Esophagus squamous epithelium (tissue), 5 donors: ENCODE measurements at regions not wholly inside any gene's neighbourhood (a gene's known extent, or its start where the extent isn't known, plus 50 kb on each side); places are given as distances from the start of the nearest gene placed in this dataset.

Experiments
- DNase-seq: peaks from one replicate; lab custom pipeline; 2025; lab: John Stamatoyannopoulos, UW
- H3K27ac ChIP-seq, 4 donors: fragments of 200-600 bp; sonication (generic); one replicate each; pipeline ENCODE4 v1.5.1; 2016 to 2019; ENCODE audit warnings: mild to moderate bottlenecking in 1 of 4
- H3K27me3 ChIP-seq, 4 donors: fragments of 200-600 bp; sonication (generic); 1 replicate in 3 of 4; 2 replicates in 1 of 4; pipeline versions ENCODE4 v1.5.1 to v1.6.0; 2017 to 2021; ENCODE audit warnings: antibody characterized with exemption in 1 of 4
- H3K36me3 ChIP-seq, 3 donors: fragments of 200-600 bp; sonication (generic); one replicate each; pipeline ENCODE4 v1.5.1; 2016 to 2019
- H3K4me1 ChIP-seq, 3 donors: fragments of 200-600 bp; sonication (generic); one replicate each; pipeline ENCODE4 v1.5.1; 2017 to 2019
- H3K4me3 ChIP-seq, 4 donors: fragments of 200-600 bp; sonication (generic); 1 replicate in 3 of 4; 2 replicates in 1 of 4; pipeline ENCODE4 v1.5.1; 2016 to 2019; ENCODE audit warnings: mild to moderate bottlenecking in 2 of 4, moderate library complexity in 1 of 4
- H3K9me3 ChIP-seq, 3 donors: fragments of 200-600 bp; sonication (generic); one replicate each; pipeline ENCODE4 v1.5.1; 2016 to 2019
- POLR2A ChIP-seq, 4 donors: fragments of 450-650 bp; IDR thresholded peaks; one replicate each; pipeline ENCODE4 v1.6.1; 2017; ENCODE audit warnings: antibody characterized with exemption in 4 of 4, mild to moderate bottlenecking in 4 of 4, moderate library complexity in 3 of 4
- WGBS, 2 donors: methylation state at CpG; one replicate each; pipeline ENCODE4 v1.1.5; 2018; 5-methylcytosine and 5-hydroxymethylcytosine counted together
- intact Hi-C: fragments of 100-400 bp; cut with DNase I; formaldehyde crosslinking; loops from one replicate; pipeline ENCODE4 v1.15.0; 2022
- TF ChIP-seq, protein P1 (sequence below), 6 experiments: fragments of 450-650 bp in 4 of 6; fragments of 200-600 bp in 2 of 6; sonication (generic) in 2 of 6; IDR thresholded peaks; one replicate each; pipeline ENCODE4 v1.5.1; 2016 to 2019; ENCODE audit warnings: antibody characterized with exemption in 6 of 6, mild to moderate bottlenecking in 4 of 6, moderate library complexity in 4 of 6
- donor health status: DM: yes; HTN: yes; CAD: no.

DNA sequence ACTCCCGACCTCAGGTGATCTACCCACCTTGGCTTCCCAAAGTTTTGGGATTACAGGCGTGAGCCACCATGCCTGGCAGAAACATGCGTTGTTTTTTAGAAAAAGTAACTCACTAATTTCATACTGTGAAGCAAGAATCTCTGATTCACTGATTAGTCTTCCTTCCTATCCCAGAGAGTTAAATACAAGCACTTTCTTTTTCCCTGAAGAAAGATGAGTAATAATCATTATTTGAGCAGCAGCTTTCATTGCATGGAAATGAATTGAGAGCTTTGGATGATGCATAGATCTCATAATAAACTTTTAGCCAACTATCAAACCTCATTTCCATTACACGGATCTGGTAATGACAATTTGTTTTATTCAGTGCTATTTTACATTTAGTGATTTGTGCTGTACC is 892.5 kb upstream of the EYS start:
- Histone ChIP-seq H3K4me1 (no peaks in the 10 kb centered on the region), H3K27ac (no peak overlapping the region), H3K36me3 (no peaks in the 10 kb centered on the region), H3K9me3 (peaks cover 0 to 6% (median 0%) of the 10 kb centered on the region in 3 donors), H3K27me3 (no peaks in the 10 kb centered on the region), H3K4me3 (no peak overlapping the region)
- TF ChIP-seq, protein P1, sequence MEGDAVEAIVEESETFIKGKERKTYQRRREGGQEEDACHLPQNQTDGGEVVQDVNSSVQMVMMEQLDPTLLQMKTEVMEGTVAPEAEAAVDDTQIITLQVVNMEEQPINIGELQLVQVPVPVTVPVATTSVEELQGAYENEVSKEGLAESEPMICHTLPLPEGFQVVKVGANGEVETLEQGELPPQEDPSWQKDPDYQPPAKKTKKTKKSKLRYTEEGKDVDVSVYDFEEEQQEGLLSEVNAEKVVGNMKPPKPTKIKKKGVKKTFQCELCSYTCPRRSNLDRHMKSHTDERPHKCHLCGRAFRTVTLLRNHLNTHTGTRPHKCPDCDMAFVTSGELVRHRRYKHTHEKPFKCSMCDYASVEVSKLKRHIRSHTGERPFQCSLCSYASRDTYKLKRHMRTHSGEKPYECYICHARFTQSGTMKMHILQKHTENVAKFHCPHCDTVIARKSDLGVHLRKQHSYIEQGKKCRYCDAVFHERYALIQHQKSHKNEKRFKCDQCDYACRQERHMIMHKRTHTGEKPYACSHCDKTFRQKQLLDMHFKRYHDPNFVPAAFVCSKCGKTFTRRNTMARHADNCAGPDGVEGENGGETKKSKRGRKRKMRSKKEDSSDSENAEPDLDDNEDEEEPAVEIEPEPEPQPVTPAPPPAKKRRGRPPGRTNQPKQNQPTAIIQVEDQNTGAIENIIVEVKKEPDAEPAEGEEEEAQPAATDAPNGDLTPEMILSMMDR (IDR thresholded peaks at IDR 0.05) = no peak
- no peak for TF ChIP-seq POLR2A (IDR thresholded peaks at IDR 0.05)
- intact Hi-C loops = no loop called here
- 49 to 62% methylated on average over 4 of the region's 4 CpGs for WGBS, 2 donors
- DNase-seq = no peak

DNA sequence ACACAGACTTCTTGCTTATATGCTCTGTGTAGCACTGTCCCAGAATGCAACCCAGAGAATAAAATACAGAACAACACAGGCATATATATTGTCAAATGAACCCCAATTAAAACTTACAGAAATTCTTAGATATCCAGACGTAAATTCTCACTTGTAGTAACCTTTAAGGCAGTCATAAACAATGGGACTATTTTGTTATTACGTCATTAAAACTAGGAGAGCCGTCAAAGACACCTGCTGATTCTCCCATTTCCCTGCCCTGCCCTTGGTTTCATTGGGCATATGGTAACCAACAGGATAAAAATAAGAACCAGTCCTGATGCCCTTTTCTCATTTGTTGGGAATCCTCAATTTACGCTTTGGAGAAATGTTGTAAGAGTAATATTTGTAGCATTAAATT is 871.3 kb upstream of the EYS start:
- H3K27me3 ChIP-seq = no peaks in the 10 kb centered on the region
- no peaks in the 10 kb centered on the region for H3K4me1 ChIP-seq
- H3K4me3 ChIP-seq = no peak overlapping the region
- no peak overlapping the region for H3K27ac ChIP-seq
- intact Hi-C loops = no loop called here
- no peaks in the 10 kb centered on the region for H3K36me3 ChIP-seq
- H3K9me3 ChIP-seq = peaks cover 0 to 4% (median 0%) of the 10 kb centered on the region in 3 donors
- no peak for TF ChIP-seq POLR2A (IDR thresholded peaks at IDR 0.05)
- TF ChIP-seq, protein P1 (IDR thresholded peaks at IDR 0.05) = no peak
- 73 to 74% methylated on average over 4 of the region's 4 CpGs for WGBS, 2 donors
- no peak for DNase-seq

DNA sequence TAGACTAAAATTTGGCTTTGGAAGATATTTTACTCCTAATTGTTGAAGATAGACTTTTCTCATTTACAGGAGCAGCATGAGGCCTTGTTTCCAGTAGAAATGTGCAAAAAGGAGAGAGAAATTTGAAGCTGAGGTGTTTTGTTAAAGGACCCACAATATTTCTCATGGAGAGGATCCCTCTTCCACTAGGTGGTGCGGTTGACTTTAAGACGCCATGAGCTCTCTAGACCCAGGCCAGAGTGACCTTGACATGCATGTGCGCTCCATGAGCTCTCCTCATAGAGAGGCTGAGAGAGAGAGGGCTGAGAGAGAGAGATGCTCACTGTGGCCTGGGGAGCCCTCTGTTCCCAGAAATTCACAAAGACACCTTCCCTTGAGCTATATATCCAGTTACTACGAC is 861.2 kb upstream of the EYS start:
- no peak for TF ChIP-seq POLR2A (IDR thresholded peaks at IDR 0.05)
- TF ChIP-seq, protein P1 (IDR thresholded peaks at IDR 0.05) = no peak
- WGBS, 2 donors = 77 to 86% methylated on average over 4 of the region's 4 CpGs
- Histone ChIP-seq H3K4me3 (no peak overlapping the region), H3K9me3 (no peaks in the 10 kb centered on the region), H3K27ac (no peak overlapping the region), H3K27me3 (no peaks in the 10 kb centered on the region), H3K36me3 (no peaks in the 10 kb centered on the region), H3K4me1 (no peaks in the 10 kb centered on the region)
- intact Hi-C loops = no loop called here
- no peak for DNase-seq

DNA sequence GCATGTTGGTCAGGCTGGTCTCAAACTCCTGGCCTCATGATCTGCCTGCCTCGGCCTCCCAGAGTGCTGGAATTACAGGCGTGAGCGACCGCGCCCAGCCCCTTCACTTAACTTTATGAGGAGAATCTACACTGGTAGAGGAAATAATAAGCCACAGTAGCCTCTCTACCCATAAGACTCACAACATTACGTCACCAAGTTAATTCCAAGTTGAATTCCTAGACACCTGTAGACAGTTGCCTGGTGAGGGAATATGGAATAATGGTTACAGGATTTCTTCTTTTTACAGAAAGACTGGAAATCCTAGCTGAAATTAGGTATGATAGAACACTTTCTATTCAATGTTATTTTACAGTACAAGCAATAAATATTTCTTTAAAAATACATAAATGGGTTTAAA is 854.5 kb upstream of the EYS start:
- Histone ChIP-seq H3K9me3 (no peaks in the 10 kb centered on the region), H3K27ac (no peak overlapping the region), H3K36me3 (no peaks in the 10 kb centered on the region), H3K27me3 (no peaks in the 10 kb centered on the region), H3K4me1 (no peaks in the 10 kb centered on the region), H3K4me3 (no peak overlapping the region)
- intact Hi-C loops = no loop called here
- TF ChIP-seq, protein P1 (IDR thresholded peaks at IDR 0.05) = no peak
- TF ChIP-seq POLR2A (IDR thresholded peaks at IDR 0.05) = no peak
- 70 to 86% methylated on average over 3 to 6 of the region's 6 CpGs for WGBS, 2 donors
- DNase-seq = no peak

DNA sequence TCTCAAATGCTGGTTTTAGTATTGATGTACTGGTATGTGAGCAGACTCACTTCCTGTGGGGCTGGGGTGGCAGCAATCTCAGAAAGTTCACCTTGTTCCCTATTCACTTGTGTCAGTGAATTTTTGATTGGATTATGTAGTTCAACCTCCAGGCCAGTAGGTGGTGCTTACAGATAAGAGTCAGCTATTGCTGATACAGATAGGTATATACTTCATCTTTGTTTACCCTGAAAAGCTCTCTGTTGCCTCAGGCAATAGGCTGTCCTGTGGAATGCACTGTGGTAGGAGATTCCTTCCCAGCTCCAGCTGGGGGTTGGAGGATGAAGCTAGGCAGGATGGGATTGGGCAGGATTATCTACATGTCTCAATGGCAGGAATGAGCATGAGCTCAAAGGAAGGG is 851.2 kb upstream of the EYS start:
- no peaks in the 10 kb centered on the region for H3K9me3 ChIP-seq
- intact Hi-C loops = no loop called here
- TF ChIP-seq, protein P1 (IDR thresholded peaks at IDR 0.05) = no peak
- TF ChIP-seq POLR2A (IDR thresholded peaks at IDR 0.05) = no peak
- DNase-seq = no peak
- H3K4me1 ChIP-seq = no peaks in the 10 kb centered on the region
- no peak overlapping the region for H3K4me3 ChIP-seq
- no peaks in the 10 kb centered on the region for H3K27me3 ChIP-seq
- H3K27ac ChIP-seq = no peak overlapping the region
- H3K36me3 ChIP-seq = no peaks in the 10 kb centered on the region
